ENCODE measurements at regions not wholly inside any gene's neighbourhood (a gene's known extent, or its start where the extent isn't known, plus 50 kb on each side); places are given as distances from the start of the nearest gene placed in this dataset.

DNA sequence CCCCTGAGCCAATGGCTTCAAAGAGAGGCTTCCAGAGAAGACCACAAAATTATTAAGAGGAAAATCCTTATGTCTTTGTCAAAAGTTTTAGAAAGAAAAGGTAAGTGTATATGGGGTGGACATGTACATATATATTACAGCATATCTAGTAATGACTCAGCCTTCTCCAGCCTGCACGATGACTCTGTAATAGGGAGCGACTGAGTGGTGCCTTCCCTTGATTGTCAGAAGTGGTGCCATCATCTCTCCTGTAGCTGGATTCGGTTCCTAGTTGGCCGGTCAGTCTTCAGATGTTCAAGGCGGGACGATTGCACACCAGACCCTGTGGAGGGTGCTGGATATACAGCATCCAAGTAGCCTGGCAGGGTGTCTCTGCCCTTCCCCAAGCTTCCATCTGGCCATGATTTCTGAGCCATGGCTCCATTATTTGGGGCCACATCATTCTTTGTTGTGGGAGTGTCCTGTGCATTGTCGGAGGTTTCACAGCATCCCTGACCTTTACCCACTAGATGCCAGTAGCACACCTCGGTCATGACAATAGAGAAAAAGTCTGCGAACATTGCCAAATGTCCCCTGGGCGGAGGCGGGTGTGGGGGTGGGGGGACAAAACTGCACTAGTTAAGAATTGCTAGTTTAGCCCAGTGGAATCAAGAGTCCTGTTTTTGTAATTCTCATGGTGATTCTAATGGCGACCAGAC is 206.2 kb upstream of the KAZN start:
- TF ChIP-seq, protein P1, sequence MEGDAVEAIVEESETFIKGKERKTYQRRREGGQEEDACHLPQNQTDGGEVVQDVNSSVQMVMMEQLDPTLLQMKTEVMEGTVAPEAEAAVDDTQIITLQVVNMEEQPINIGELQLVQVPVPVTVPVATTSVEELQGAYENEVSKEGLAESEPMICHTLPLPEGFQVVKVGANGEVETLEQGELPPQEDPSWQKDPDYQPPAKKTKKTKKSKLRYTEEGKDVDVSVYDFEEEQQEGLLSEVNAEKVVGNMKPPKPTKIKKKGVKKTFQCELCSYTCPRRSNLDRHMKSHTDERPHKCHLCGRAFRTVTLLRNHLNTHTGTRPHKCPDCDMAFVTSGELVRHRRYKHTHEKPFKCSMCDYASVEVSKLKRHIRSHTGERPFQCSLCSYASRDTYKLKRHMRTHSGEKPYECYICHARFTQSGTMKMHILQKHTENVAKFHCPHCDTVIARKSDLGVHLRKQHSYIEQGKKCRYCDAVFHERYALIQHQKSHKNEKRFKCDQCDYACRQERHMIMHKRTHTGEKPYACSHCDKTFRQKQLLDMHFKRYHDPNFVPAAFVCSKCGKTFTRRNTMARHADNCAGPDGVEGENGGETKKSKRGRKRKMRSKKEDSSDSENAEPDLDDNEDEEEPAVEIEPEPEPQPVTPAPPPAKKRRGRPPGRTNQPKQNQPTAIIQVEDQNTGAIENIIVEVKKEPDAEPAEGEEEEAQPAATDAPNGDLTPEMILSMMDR (IDR thresholded peaks at IDR 0.05): no peak
- TF ChIP-seq POLR2A (IDR thresholded peaks at IDR 0.05): no peak
- TF ChIP-seq EP300 (IDR thresholded peaks at IDR 0.05): no peak
